Esophagus squamous epithelium (tissue), 4 donors: ENCODE measurements at regions not wholly inside any gene's neighbourhood (a gene's known extent, or its start where the extent isn't known, plus 50 kb on each side); places are given as distances from the start of the nearest gene placed in this dataset.

Experiments
- POLR2A ChIP-seq, 4 donors: fragments of 450-650 bp; IDR thresholded peaks; one replicate each; pipeline ENCODE4 v1.6.1; 2017; ENCODE audit warnings: antibody characterized with exemption in 4 of 4, mild to moderate bottlenecking in 4 of 4, moderate library complexity in 3 of 4
- TF ChIP-seq, protein P1 (sequence below), 6 experiments: fragments of 450-650 bp in 4 of 6; fragments of 200-600 bp in 2 of 6; sonication (generic) in 2 of 6; IDR thresholded peaks; one replicate each; pipeline ENCODE4 v1.5.1; 2016 to 2019; ENCODE audit warnings: antibody characterized with exemption in 6 of 6, mild to moderate bottlenecking in 4 of 6, moderate library complexity in 4 of 6

DNA sequence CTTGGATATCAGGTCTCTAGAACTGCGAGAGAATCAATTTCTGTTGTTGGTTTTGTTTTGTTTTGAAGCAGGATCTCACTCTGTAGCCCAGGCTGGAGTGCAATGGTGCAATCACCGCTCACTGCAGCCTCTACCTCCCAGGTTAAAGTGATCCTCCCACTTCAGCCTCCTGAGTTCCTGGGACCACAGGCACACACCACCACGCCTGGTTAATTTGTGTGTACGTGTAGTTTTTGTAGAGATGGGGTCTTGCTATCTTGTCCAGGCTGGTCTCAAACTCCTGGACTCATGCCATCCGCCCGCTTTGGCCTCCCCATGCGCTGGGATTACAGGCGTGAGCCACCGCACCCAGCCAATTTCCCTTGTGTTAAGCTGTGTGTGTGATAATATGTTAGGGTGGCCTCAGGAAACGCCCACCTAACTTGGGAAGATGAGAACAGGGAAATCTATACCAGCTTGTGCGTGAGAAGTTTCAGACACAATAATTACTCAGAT, 109.6 kb downstream of the SIK1 start:
- TF ChIP-seq, protein P1, sequence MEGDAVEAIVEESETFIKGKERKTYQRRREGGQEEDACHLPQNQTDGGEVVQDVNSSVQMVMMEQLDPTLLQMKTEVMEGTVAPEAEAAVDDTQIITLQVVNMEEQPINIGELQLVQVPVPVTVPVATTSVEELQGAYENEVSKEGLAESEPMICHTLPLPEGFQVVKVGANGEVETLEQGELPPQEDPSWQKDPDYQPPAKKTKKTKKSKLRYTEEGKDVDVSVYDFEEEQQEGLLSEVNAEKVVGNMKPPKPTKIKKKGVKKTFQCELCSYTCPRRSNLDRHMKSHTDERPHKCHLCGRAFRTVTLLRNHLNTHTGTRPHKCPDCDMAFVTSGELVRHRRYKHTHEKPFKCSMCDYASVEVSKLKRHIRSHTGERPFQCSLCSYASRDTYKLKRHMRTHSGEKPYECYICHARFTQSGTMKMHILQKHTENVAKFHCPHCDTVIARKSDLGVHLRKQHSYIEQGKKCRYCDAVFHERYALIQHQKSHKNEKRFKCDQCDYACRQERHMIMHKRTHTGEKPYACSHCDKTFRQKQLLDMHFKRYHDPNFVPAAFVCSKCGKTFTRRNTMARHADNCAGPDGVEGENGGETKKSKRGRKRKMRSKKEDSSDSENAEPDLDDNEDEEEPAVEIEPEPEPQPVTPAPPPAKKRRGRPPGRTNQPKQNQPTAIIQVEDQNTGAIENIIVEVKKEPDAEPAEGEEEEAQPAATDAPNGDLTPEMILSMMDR (IDR thresholded peaks at IDR 0.05) = no peak
- TF ChIP-seq POLR2A (IDR thresholded peaks at IDR 0.05) = no peak
